AG04449 (cell line): ENCODE measurements at regions not wholly inside any gene's neighbourhood (a gene's known extent, or its start where the extent isn't known, plus 50 kb on each side); places are given as distances from the start of the nearest gene placed in this dataset.

Source experiments
- CTCF ChIA-PET: fragments of 350-600 bp; formaldehyde crosslinking; extraction: SDS; loops from one replicate; lab custom pipeline; 2021; ENCODE audit warnings: antibody characterized with exemption; lab: Yijun Ruan, JAX
- POLR2A ChIA-PET: fragments of 400-600, 350-600 bp; formaldehyde crosslinking; extraction: SDS; loops from one replicate; lab custom pipeline; 2020; ENCODE audit warnings: antibody characterized with exemption, inconsistent platforms; lab: Yijun Ruan, JAX
- DNase-seq: peaks from one replicate; pipeline ENCODE4 v3.0.0-alpha.2; 2010; ENCODE audit warnings: low read depth, low spot score
- H3K4me3 ChIP-seq: 2 replicates; pipeline ENCODE4 v1.5.1; 2011; ENCODE audit warnings: low read depth, mild to moderate bottlenecking, control low read depth, low read length
- TF ChIP-seq, protein P1 (sequence below): IDR thresholded peaks from one replicate; pipeline ENCODE4 v1.5.1; 2011; ENCODE audit warnings: mild to moderate bottlenecking, moderate library complexity, low read length, control low read depth, inconsistent platforms; ENCODE audit not compliant: insufficient read depth; ENCODE audit errors: missing control alignments

DNA sequence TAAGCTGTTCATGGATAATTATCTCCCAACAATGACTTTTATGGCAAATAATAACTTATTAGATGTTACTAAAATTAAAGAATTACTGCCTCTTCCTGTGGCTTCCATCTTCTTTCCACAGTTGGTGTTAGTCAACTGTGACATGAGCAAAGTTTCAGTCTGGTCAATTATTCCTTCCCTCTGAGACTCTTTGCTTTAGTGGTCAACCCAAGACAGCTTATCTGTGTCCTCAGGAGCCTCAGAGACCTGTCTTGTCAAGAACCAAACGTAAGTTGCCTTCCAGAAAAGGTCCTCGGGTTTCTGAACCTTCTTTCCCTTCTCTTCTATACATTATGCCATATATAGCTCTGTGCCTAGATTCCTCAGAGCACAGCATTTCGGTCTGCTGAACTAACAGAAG, 263.2 kb upstream of the ZP4 start:
- DNase-seq = no peak
- TF ChIP-seq, protein P1, sequence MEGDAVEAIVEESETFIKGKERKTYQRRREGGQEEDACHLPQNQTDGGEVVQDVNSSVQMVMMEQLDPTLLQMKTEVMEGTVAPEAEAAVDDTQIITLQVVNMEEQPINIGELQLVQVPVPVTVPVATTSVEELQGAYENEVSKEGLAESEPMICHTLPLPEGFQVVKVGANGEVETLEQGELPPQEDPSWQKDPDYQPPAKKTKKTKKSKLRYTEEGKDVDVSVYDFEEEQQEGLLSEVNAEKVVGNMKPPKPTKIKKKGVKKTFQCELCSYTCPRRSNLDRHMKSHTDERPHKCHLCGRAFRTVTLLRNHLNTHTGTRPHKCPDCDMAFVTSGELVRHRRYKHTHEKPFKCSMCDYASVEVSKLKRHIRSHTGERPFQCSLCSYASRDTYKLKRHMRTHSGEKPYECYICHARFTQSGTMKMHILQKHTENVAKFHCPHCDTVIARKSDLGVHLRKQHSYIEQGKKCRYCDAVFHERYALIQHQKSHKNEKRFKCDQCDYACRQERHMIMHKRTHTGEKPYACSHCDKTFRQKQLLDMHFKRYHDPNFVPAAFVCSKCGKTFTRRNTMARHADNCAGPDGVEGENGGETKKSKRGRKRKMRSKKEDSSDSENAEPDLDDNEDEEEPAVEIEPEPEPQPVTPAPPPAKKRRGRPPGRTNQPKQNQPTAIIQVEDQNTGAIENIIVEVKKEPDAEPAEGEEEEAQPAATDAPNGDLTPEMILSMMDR = no peak
- no peak overlapping the region for H3K4me3 ChIP-seq
- POLR2A ChIA-PET = no interaction called here
- CTCF ChIA-PET = no interaction called here

DNA sequence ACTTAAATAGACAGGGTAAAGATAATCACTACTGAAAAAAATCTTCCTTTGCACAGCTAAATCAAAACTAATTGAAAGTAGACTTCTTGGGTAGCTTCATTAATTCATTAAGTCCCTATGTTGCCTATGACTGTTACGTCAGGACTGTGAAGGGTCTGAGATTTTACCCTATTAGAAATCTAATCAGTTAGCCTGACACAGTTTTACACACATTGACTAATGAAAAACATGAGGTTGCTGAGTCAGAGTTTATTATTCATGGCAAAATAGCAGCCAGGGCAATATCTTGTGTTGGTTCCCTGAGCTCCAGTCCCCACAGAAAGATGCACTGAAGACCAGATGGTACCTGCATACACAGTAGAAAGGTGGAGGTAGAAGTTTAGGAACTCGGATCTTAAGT, 262.5 kb upstream of the ZP4 start:
- CTCF ChIA-PET = no interaction called here
- no peak for DNase-seq
- H3K4me3 ChIP-seq = no peak overlapping the region
- POLR2A ChIA-PET = no interaction called here
- TF ChIP-seq, protein P1 = no peak

DNA sequence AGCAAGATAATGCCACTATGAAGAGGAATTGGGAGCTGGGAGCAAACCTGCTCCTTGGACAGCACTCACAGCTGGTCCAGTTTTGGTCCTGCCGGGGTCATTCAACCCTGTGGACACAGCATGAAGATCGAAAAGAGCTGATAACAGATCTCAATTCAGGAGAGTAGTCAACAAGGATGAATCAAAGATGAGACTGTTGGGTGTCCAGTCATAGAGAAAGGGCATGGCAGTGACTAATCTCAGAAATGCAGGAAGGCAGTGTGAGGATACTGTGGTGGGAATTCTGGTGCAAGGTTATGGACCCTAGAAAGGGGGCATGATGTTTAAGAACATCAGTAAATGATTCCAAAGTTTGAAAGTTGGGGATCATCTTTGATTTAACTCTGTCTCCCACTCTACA, 261.4 kb upstream of the ZP4 start:
- ChIA-PET CTCF (no interaction called here), POLR2A (no interaction called here)
- no peak overlapping the region for H3K4me3 ChIP-seq
- TF ChIP-seq, protein P1 = no peak
- DNase-seq = no peak

DNA sequence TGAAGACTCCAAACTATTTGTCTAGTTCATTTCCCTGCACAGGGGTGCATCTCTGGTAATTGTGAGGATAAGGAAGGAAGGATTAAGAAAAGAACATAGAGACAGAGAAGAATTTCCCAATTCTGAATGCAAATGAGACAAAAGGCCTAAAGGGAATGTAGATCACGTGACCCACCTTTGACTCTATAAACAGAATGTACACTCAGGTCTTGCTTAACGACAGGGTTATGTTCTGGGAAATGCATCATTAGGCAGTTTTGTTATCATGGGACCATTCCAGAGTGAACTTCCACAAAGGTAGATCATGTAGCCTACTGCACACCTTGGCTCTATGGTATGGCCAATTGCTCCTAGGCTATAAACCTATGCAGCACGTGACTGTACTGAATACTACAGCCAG, 252.3 kb upstream of the ZP4 start:
- POLR2A ChIA-PET = no interaction called here
- TF ChIP-seq, protein P1 = no peak
- H3K4me3 ChIP-seq = no peak overlapping the region
- DNase-seq = no peak
- CTCF ChIA-PET = no interaction called here

DNA sequence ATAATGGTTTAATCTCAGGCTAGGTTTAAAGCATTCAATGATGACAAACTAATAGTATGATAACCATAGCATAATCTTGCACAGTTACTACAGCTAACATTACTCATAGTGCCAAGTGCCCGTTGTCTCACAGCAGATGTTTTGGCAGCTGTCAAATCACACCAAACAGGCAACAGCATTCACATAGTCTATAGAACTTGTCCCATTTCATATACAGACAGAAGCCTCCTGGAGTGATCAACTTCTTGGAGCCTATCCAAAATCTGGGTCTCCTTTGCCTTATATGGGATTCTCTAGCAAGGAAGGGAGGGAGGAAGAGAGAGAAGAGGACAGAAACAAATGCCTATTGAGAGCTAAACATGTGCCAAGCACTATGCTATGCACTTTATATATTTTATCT, 250.6 kb upstream of the ZP4 start:
- no peak overlapping the region for H3K4me3 ChIP-seq
- TF ChIP-seq, protein P1 = no peak
- CTCF ChIA-PET = no interaction called here
- POLR2A ChIA-PET = no interaction called here
- no peak for DNase-seq

DNA sequence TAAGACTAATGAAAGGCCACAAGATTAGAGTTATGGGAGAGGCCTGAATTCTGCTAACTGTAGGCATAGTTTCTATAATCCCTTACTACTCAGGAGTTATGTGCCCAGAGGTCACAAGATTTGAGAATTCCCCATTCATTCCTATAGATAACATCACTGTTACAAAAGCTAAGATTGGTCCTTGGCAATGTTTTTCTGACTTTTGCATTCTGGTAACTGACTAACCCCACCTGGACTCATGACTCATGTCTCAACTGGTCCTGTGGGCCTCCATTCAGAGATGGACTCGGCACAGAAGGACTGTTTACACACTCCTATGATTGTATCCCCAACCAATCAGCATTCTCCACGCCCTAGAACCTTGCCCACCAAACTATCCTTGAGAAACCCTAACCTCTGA, 249.0 kb upstream of the ZP4 start:
- H3K4me3 ChIP-seq = no peak overlapping the region
- ChIA-PET CTCF (no interaction called here), POLR2A (no interaction called here)
- TF ChIP-seq, protein P1 = no peak
- no peak for DNase-seq
